Fibroblast of lung (primary cell): ENCODE measurements at regions not wholly inside any gene's neighbourhood (a gene's known extent, or its start where the extent isn't known, plus 50 kb on each side); places are given as distances from the start of the nearest gene placed in this dataset.

Source experiments
- CTCF ChIP-seq, 2 donors: IDR thresholded peaks in 1 of 2; conservative IDR thresholded peaks in 1 of 2; 1 replicate in 1 of 2; 2 replicates in 1 of 2; pipeline ENCODE4 v1.5.1; 2011 to 2012; ENCODE audit warnings: low read length in 2 of 2, control low read depth in 1 of 2, inconsistent platforms in 1 of 2, low read depth in 1 of 2, mild to moderate bottlenecking in 1 of 2
- EZH2 ChIP-seq: IDR thresholded peaks from 2 replicates; pipeline ENCODE4 v1.5.1; 2012; ENCODE audit warnings: low read length, control low read depth, mild to moderate bottlenecking; ENCODE audit errors: missing control alignments

- TF ChIP-seq CTCF (conservative IDR thresholded peaks at IDR 0.05 in 1 of 2, IDR thresholded peaks at IDR 0.05 in 1 of 2; ENCODE audit: low read depth in 1 of 2, low read length in 2 of 2), result no peak
- no peak for TF ChIP-seq EZH2
Measured at GRCh38 chr4:138592796-138593195, 350.6 kb upstream of the SLC7A11 start.
